ENCODE measurements at regions not wholly inside any gene's neighbourhood (a gene's known extent, or its start where the extent isn't known, plus 50 kb on each side); places are given as distances from the start of the nearest gene placed in this dataset.
"Not testable (repeated sequence)": the region's sequence is repeated elsewhere in the genome, so short reads cannot be mapped to it uniquely, and the experiment has no call there.

DNA sequence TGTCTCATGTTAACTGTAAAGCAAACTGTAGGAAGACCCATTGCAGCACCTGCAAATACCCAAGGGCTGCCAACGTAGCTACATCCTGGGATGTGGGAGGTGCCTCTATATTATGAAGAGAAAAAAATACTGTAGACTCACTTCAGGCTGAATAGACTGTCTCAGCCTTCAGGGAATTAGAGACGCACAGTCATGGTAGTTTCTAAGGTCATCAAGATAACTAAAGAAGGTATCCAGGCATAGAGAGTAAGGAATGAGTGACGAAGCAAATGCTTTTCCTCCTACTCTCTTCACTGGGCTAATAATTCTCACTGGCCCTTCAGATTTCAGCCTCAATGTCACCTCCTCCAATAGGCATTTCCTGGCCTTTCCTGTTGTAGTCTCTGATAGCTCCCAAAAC, 121.6 kb upstream of the ECI2 start:
- no peak for DNase-seq (ENCODE audit: low spot score)

DNA sequence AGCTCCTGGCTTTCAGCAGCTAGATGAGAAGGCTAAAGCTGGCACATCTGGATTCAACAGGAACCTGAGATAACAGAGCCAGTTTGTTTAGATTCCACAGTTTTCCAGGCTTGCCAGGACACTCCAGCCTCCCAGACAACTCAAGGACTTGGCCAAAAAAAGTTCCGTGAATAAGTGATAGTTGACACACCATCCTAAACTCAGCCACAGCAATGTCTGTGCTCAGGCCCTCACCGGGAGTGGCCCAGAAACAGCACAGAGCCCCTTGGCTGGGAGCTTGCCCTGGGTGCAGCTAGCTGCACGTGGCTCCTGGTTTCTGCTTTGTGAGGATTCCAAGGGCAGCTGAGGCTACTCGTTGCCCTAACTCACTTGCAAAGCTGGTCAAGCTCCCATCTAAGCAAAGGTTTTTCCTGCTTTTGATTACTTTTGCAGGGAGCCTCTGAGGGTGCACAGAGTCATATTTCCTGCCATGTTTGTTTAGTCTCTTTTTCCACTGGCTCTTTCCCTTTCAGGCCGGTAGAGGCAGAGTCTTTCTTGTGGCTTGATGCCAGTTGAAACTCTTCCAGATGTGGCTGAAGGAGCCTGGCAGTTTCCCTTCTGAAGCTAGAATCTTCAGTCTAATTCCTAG, 118.3 kb upstream of the ECI2 start:
- DNase-seq (ENCODE audit: low spot score): peak; percentile 79

DNA sequence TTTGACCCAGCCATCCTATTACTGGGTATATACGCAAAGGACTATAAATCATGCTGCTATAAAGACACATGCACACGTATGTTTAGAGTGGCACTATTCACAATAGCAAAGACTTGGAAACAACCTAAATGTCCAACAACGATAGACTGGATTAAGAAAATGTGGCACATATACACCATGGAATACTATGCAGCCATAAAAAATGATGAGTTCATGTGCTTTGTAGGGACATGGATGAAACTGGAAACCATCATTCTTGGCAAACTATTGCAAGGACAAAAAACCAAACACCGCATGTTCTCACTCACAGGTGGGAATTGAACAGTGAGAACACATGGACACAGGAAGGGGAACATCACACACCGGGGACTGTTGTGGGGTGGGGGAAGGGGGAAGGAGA, 117.1 kb upstream of the ECI2 start:
- DNase-seq (ENCODE audit: low spot score): not testable (repeated sequence)

DNA sequence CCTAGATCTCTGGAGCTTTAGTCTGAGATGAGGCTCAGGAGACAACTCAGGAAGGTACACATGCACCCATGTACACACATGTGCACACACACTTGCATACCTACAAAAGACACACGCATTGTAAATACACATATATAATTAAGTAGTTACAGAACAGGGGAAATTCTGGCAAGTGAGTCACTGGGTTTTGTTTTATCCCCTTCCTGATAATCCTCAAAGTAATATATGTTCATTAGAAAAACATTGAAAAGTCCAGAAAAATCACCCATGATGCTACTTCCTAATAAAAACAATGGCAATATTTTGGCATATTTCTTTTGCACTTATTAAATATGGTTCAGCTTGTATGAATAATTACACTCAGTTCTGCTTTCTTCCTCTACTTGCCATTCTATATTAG, 115.3 kb upstream of the ECI2 start:
- DNase-seq (ENCODE audit: low spot score): no peak

DNA sequence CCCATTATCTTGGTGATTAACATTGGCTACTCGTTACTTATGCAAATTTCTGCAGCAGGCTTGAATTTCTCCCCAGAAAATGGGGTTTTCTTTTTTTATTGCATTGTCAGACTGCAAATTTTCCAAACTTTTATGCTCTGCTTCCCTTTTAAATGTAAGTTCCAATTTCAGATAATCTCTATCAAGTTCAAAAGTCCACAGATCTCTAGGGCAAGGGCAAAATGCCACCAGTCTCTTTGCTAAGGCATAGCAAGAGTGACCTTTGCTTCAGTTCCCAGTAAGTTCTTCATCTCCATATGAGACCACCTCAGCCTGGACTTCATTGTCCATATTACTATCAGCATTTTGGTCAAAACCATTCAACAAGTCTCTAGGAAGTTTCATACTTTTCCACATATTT, 108.5 kb upstream of the ECI2 start:
- DNase-seq (ENCODE audit: low spot score): not testable (repeated sequence)

DNA sequence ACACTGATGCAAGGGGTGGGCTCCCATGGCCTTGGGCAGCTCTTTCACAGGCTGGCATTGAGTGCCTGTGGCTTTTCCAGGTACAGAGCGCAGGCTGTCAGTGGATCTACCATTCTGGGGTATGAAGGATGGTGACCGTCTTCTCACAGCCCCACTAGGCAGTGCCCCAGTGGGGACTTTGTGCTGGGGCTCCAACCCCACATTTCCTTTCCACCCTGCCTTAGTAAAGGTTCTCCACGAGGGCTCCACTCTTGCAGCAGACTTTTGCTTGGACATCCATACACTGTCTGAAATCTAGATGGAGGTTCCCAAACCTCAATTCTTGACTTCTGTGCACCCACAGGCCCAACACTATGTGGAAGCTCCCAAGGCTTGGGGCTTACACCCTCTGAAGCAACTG, 107.9 kb upstream of the ECI2 start:
- DNase-seq (ENCODE audit: low spot score): no peak

DNA sequence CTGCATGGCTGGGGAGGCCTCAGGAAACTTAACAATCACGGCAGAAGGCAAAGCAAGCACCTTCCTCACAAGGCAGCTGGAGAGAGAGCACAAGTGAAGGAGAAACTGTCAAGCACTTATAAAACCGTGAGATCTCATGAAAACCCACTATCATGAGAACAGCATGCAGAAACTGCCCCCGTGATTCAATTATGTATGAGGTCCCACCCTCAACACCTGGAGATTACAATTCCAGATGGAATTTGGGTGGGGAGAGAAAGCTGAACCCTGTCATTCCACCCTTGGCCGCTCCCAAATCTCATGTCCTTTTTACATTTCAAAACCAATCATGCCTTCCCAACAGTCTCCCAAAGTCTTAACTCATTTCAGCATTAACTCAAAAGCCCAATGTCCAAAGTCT, 107.2 kb upstream of the ECI2 start:
- no peak for DNase-seq (ENCODE audit: low spot score)

DNA sequence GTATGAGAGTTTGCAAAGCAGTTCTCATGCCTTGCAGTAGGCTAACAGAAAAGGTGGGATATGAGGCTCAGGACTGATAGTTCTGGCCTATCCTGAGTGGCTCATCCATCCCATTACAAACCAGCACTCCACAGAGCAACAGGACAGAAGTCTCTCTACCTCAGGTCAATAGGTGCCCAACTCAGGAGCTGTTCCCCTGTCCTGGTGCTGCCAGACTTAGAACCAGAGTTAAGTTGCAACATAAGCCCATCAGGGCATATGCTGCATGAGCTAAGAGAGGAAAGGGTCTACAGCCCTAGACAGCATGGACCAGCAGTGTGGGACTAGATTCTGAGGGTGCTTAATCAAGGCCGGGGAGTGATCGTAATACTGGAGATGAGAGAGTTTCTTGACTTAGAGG, 104.8 kb upstream of the ECI2 start:
- DNase-seq (ENCODE audit: low spot score): no peak

DNA sequence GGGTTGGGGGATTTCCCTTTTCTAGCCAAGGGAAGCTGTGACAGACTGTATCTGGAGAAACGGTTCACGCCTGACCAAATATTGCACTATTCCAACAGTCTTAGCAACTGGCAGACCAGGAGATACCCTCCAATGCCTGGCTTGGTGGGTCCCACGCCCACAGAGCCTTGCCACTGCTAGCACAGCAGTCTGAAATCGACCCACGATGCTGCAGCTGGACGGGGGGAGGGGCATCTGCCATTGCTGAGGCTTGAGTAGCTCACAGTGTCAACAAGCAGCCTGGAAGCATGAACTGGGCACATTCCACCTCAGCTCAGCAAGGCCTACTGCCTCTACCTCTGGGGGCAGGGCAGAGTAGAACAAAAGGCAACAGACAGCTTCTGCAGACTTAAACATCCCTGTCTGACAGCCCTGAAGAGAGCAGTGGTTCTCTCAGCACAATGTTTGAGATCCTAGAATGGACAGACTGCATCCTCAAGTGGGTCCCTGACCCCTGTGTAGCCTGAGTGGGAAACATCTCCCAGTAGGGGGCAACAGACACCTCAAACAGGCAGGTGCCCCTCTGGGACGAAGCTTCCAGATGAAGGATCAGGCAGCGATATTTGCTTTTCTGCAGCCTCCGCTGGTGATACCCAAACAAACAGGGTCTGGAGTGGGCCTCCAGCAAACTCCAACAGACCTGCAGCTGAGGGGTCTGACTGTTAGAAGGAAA, 89.9 kb upstream of the ECI2 start:
- DNase-seq (ENCODE audit: low spot score): no peak

DNA sequence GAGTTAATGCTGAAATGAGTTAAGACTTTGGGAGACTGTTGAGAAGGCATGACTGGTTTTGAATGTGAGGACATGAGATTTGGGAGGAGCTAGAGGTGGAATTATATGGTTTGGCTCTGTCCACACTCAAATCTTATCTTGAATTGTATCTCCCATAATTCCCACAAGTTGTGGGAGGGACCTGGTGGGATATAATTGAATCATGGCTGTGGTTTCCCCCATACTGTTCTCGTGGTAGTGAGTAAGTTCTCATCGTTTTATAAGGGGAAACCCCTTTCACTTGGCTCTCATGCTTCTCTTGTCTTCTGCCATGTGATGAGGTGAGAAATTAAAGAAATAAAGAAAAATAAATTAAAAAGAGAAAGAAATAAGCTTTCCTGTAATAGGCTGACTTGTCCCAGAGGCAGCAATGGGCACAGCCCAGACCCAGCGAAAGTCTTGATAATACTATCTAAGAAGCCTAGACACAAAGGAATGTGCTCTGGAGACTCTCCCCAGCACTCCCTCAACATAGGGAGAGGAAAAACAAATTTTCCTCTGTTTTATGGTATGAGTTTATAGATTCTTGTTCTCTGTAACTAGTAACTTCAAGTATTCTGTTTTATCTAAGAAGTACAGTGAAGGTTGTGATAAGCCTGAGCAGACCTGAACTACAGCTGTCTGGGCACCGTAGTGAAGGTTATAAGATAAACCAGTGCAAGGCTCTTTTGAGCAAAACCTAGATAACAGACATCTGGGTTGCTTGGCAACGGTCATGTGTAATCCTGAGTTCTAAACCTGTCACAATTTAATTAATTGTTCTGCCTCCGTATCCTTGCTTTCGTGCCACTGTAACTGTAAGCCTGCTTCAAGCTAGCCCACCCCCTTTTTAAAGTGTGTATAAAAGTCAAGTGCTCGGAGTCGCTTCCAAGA, 88.9 kb upstream of the ECI2 start:
- no peak for DNase-seq (ENCODE audit: low spot score)

DNA sequence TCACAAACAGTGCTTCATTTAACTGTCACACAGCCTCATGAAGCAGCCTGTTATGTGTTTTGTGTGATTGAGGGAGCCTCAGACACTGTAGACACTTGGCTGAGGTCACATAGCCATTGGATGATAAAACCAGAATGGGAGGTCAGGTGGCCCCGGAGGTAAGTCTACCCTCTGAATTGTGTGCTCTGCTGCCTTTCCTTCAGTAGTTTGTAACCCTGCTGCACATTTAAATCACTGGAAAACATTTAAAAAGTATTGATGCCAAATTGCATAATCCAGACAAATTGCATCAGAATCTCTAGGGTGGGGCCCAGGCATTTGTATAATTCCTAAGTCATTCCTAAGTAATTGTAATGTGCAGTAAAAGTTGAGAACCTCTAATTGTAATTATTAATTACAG, 85.2 kb upstream of the ECI2 start:
- no peak for DNase-seq (ENCODE audit: low spot score)

DNA sequence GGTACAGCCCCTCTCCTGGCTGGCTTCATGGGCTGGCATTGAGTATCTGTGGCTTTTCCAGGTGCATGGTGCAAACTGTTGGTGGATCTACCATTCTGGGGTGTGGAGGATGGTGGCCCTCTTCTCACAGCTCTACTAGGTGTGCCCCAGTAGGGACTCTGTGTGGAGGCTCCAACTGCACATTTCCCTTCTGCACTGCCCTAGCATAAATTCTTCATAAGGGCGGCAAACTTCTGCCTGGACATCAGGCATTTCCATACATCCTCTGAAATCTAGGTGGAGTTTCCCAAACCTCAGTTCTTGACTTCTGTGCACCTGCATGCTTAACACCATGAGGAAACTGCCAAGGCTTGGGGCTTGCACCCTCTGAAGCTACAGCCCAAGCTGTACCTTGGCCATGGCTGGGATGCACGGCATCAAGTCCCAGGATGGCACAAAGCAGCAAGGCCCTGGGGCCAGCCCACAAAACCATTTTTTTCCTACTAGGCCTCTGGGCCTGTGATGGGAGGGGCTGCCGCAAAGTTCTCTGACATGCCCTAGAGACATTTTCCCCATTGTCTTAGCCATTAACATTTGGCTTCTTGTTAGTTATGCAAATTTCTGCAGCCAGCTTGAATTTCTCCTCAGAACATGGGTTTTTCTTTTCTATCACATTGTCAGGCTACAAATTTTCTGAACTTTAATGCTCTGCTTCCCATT, 83.4 kb upstream of the ECI2 start:
- not testable (repeated sequence) for DNase-seq (ENCODE audit: low spot score)

DNA sequence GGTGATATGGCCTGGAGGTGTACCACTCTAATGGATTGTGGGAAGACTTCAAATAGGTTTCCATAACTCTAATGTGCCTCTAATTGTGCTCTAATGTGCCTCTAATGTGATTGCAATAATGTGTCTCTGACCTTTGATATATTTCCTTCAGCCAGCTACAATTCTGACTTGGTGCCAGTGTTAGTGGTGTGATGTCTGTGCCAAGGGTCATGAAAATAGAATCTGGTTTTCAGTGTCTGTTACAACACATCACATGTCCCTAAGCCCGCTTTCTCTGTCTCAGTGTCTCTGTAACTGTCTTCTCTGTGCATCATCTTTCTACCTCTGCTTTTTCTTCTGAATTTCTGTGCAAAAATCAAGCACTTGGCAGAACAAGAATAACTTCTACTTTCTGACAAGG, 77.2 kb upstream of the ECI2 start:
- no peak for DNase-seq (ENCODE audit: low spot score)

DNA sequence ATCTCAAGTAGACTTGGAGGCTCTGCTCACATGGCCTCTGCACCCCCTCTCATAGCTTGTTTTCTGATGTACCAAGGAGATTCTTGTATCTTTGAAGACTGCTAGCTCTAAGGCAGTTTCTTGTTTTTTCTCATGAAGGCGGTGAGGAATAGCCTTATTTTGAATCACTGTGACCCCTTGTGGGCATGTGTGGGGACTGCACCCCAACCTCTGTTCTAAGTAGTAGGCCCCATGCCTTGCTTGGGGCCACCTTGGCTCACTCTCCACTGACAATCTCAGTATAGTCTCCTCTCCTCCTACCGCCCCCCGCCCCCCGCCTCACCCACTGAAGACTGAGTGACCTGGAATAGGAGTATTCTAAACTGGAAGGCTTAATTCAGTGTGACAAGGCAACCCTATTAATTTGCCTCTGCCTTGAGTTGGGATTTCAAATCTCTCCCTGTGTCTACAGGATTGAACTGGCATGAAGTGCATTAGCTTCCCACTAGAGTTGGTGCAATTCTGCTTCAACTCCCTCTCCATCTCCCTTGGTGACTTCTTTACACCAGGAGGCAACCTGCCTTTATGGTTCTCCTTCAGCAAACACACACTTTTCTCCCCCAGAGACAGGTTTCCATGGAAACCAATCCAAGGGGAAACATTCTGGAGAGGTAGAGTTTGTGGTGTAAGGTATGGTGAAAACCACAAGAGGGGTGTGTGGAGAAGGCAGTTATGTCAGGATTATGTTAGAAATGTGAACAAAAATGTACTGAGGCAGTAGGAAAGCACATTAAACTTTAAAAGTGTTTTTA, 75.4 kb upstream of the ECI2 start:
- peak; percentile 62 for DNase-seq (ENCODE audit: low spot score)

DNA sequence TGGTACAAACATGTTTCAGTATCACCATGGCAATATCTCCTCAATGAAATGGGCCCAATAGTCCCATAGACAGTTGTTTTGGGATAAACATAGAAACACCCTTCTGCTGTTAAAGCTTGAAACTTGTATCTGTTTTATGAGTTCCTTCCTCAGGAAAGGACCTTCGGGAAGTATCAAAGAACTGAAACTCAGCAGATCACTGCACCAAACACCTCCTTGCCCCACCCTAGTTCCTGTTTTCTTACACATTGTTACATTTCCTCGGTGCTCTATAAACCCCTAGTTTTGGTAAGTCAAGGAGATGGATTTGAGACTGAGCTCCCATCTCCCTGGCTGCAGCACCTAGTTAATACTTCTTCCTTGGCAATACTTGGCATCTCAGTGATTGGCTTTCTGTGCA, 73.8 kb upstream of the ECI2 start:
- DNase-seq (ENCODE audit: low spot score): no peak

DNA sequence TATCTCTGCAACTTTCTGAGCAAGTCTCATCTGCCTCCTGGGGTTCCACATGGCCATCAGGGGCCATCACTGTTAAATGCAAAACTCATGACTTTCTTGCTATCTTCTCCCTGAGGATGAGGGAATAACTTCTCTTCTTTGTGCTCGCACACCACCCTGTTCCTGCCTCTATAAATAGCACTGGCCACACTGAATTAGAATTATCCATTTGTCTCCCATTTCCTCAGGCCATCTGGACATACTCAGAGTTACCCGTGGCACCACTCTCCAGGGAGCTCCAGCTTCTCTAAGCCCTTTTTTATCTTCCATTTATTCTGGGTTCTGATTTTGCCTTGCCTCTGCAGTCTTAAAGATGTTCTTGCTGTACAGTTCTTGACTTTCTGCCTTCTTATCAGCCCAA, 72.8 kb upstream of the ECI2 start:
- no peak for DNase-seq (ENCODE audit: low spot score)

DNA sequence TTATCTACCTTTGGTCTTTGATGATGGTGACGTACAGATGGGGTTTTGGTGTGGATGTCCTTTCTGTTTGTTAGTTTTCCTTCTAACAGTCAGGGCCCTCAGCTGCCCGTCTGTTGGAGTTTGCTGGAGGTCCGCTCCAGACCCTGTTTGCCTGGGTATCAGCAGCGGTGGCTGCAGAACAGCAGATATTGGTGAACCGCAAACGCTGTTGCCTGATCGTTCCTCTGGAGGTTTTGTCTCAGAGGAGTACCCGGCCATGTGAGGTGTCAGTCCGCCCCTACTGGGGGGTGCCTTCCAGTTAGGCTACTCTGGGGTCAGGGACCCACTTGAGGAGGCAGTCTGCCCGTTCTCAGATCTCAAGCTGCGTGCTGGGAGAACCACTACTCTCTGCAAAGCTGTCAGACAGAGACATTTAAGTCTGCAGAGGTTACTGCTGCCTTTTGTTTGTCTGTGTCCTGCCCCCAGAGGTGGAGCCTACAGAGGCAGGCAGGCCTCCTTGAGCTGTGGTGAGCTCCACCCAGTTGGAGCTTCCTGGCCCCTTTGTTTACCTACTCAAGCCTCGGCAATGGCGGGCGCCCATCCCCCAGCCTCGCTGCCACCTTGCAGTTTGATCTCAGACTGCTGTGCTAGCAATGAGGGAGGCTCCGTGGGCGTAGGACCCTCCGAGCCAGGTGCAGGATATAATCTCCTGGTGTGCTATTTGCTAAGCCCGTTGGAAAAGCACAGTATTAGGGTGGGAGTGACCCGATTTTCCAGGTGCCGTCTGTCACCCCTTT, 68.5 kb upstream of the ECI2 start:
- not testable (repeated sequence) for DNase-seq (ENCODE audit: low spot score)

DNA sequence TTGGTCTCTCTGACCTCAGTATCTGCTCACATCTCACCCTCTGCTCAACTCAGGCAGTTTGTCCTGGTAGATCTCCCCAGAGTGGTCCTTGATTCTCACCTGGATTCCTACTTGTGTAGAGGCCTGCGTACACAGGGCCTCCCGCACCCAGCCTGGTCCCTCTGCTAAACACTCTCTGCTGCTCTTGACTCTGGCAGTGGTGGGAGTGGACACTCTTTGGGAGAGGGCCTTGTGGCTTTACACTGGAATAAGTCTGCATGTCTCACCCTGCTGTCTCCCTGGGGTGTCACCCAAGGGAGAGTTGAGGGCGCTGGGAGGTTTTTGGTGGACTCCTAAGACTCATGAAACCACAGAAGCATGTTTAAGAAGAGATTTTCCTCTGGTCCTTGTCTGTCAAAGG, 57.3 kb upstream of the ECI2 start:
- no peak for DNase-seq (ENCODE audit: low spot score)

DNA sequence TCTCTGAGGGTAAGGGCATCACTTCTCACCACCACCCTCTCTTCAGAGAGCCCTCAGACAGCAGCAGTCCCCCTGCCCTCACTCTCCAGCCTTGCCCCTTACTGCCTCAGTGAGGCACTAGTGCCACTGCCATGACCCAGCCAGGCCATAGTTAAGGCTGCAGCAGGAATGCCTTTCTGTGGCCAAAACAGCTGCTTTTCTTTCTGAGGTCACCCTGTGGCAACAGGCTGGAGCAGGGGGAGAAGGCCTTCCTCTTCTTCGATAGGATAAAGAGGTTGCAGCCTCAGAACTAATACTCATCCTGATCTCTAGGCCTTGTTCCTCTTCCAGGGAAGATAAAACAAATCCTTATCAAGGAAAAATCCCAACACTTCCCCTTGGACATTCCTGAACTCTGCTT, 56.8 kb upstream of the ECI2 start:
- no peak for DNase-seq (ENCODE audit: low spot score)

DNA sequence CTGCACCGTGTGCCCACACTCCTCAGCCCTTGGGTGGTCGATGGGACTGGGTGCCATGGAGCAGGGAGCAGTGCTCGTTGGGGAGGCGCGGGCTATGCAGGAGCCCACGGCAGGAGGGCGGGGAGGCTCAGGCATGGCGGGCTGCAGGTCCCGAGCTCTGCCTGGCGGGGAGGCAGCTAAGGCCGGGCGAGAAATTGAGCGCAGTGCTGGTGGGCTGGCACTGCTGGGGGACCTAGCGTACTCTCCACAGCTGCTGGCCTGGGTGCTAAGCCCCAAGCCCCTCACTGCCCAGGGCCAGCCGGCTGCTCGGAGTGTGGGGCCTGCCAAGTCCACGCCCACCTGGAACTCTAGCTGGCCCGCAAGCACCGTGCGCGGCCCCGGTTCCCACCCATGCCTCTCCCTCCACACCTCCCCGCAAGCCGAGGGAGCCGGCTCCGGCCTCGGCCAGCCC, 55.9 kb upstream of the ECI2 start:
- DNase-seq (ENCODE audit: low spot score): no peak

DNA sequence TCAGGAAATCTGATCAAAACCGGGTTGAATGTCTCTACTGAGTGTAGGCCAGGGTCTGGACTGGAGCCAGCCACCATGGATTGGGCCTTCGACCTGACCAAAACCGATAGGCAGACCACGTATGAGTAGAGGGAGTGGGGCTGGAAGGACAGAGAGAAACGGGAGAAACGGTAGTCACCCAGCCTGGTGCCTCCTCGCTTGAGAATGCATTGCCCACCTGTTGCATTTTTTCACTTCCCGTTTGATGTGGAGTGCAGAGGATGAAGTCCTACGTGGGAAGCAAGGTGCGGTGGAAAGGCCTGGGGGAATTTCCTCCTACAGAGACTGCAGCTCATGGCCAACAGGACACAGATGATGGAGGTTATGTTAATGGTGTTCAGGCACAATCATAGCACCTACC, 53.9 kb upstream of the ECI2 start:
- no peak for DNase-seq (ENCODE audit: low spot score)
